ENCODE measurements at regions not wholly inside any gene's neighbourhood (a gene's known extent, or its start where the extent isn't known, plus 50 kb on each side); places are given as distances from the start of the nearest gene placed in this dataset.

- H3K27ac ChIP-seq: no peak overlapping the region
- TF ChIP-seq CTCF (IDR thresholded peaks at IDR 0.05) (no peak), POLR2A (IDR thresholded peaks at IDR 0.05) (no peak)
- ATAC-seq (no peak), DNase-seq (no peak)
- H3K4me1 ChIP-seq: no peaks in the 10 kb centered on the region
- 61% methylated on average over 3 of the region's 3 CpGs for WGBS (ENCODE audit: insufficient coverage, low coverage, low lambda C conversion rate, missing lambda C conversion rate)
- peaks cover 6 to 10% of the 10 kb centered on the region in 2 donors for H3K27me3 ChIP-seq
- H3K36me3 ChIP-seq: no peaks in the 10 kb centered on the region
- no peaks in the 10 kb centered on the region for H3K9me3 ChIP-seq
- intact Hi-C loops (cut with DNase I): no loop called here
- no peak overlapping the region for H3K4me3 ChIP-seq
Observed at GRCh38 chr9:21552244-21553170, 70.4 kb upstream of the IFNE start.

GRCh38 chr9:21553441-21553840 is 71.3 kb upstream of the IFNE start:
- ATAC-seq (no peak), DNase-seq (no peak)
- intact Hi-C loops (cut with DNase I): no loop called here
- Histone ChIP-seq H3K27me3 (peaks cover 10 to 14% of the 10 kb centered on the region in 2 donors), H3K4me1 (peaks cover 0 to under 1% (median 0%) of the 10 kb centered on the region in 4 donors), H3K4me3 (no peak overlapping the region), H3K9me3 (no peaks in the 10 kb centered on the region), H3K36me3 (no peaks in the 10 kb centered on the region), H3K27ac (no peak overlapping the region)
- no peak for TF ChIP-seq POLR2A (IDR thresholded peaks at IDR 0.05)
- no peak for TF ChIP-seq CTCF (IDR thresholded peaks at IDR 0.05)
- WGBS (ENCODE audit: insufficient coverage, low coverage, low lambda C conversion rate, missing lambda C conversion rate): 86% methylated on average over 3 of the region's 3 CpGs

- peaks cover 0 to 13% (median 0%) of the 10 kb centered on the region in 4 donors for H3K4me1 ChIP-seq
- H3K9me3 ChIP-seq: no peaks in the 10 kb centered on the region
- ATAC-seq (no peak), DNase-seq (no peak)
- 53% methylated on average over 2 of the region's 2 CpGs for WGBS (ENCODE audit: insufficient coverage, low coverage, low lambda C conversion rate, missing lambda C conversion rate)
- intact Hi-C loops (cut with DNase I): no loop called here
- H3K27ac ChIP-seq: no peak overlapping the region
- TF ChIP-seq CTCF (IDR thresholded peaks at IDR 0.05) (no peak), POLR2A (IDR thresholded peaks at IDR 0.05) (no peak)
- H3K36me3 ChIP-seq: no peaks in the 10 kb centered on the region
- H3K27me3 ChIP-seq: peaks cover 14 to 25% of the 10 kb centered on the region in 2 donors
- no peak overlapping the region for H3K4me3 ChIP-seq
Observed at GRCh38 chr9:21554813-21555212, 72.7 kb upstream of the IFNE start.

GRCh38 chr9:21555911-21556310 is 73.8 kb upstream of the IFNE start:
- DNase-seq (no peak), ATAC-seq (no peak)
- Histone ChIP-seq H3K36me3 (no peaks in the 10 kb centered on the region), H3K4me3 (no peak overlapping the region), H3K4me1 (peaks cover 0 to 13% (median 0%) of the 10 kb centered on the region in 4 donors), H3K27ac (no peak overlapping the region), H3K9me3 (no peaks in the 10 kb centered on the region), H3K27me3 (peaks cover 14 to 25% of the 10 kb centered on the region in 2 donors)
- 60% methylated on average over 4 of the region's 5 CpGs for WGBS (ENCODE audit: insufficient coverage, low coverage, low lambda C conversion rate, missing lambda C conversion rate)
- TF ChIP-seq POLR2A (IDR thresholded peaks at IDR 0.05): no peak
- intact Hi-C loops (cut with DNase I): no loop called here
